GM12864 (cell line): ENCODE measurements at regions not wholly inside any gene's neighbourhood (a gene's known extent, or its start where the extent isn't known, plus 50 kb on each side); places are given as distances from the start of the nearest gene placed in this dataset.

ENCODE experiments used
- DNase-seq: peaks from one replicate; pipeline ENCODE4 v3.0.0-alpha.2; 2011; ENCODE audit warnings: low read depth
- H3K4me3 ChIP-seq: 2 replicates; pipeline ENCODE4 v1.5.1; 2011; ENCODE audit warnings: mild to moderate bottlenecking, low read depth, low read length, control low read depth
- CTCF ChIP-seq: IDR thresholded peaks from 2 replicates; pipeline ENCODE4 v1.5.1; 2011; ENCODE audit warnings: low read depth, mild to moderate bottlenecking, moderate library complexity, low read length, control low read depth, inconsistent platforms; ENCODE audit errors: missing control alignments

- no peak for TF ChIP-seq CTCF
- DNase-seq = no peak
- no peak overlapping the region for H3K4me3 ChIP-seq
These were observed 1231.3 kb upstream of the CDH18 start for GRCh38 chr5:21219251-21219650.

- DNase-seq = no peak
- no peak for TF ChIP-seq CTCF
- H3K4me3 ChIP-seq = no peak overlapping the region
These were observed 1224.0 kb upstream of the CDH18 start for GRCh38 chr5:21212026-21212425.

DNA sequence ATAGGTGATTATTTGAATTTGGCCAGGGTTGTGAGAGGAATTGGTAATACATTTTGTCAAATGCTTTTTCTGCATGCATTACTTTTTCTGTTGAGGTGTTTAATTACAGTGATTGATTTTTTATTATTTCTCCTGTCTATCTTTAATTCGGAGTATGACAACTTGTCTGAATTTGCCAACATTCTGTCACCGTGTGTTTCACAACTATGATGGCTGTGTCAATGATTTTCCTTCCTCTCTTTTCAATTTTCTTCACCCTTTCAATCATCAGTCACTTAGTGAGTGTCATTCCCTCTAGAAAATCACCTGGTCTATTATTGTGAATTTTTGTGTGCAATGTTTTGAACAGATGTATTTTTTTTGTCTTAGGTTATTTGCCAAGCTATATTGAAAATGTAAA lies 1221.4 kb upstream of the CDH18 start:
- no peak for DNase-seq
- H3K4me3 ChIP-seq = no peak overlapping the region
- TF ChIP-seq CTCF = no peak

DNA sequence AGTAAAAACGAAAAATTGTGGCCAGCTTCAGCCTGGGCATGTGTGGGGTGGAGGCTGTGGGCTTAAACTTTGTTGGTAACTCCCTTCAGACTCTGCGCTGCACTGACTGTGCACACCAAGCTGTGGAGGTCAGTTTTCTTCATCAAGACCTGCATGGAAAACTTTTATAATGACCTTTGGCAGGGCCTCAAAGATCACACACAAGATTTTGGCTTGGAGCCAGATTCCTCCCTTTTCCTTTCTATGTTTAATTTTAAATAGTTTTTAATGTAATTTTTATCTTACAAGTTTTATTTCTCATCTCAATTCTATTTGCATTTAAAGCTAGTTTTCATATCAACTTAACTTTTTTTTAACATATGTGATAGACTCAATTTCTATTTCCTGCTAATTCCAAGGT lies 1211.1 kb upstream of the CDH18 start:
- no peak for DNase-seq
- H3K4me3 ChIP-seq = no peak overlapping the region
- TF ChIP-seq CTCF = no peak

DNA sequence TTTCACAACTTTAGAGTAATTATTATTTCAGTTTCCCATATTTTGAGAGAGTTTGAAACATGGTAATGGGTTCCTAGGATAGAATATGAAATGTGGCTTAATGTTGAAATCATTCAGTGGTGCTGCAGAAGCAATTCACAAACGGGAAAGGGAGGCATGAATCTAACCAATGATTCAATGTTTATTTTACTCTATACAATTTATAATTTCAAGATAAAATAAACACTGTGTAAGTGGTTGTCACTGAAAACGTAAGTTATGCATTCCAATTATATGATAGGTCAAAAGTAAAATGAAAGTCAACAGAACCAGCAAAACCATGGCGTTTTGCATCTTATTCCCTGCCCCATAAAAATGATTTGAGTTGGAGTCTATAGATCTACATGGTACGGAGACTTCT lies 1207.1 kb upstream of the CDH18 start:
- H3K4me3 ChIP-seq = no peak overlapping the region
- no peak for TF ChIP-seq CTCF
- no peak for DNase-seq

DNA sequence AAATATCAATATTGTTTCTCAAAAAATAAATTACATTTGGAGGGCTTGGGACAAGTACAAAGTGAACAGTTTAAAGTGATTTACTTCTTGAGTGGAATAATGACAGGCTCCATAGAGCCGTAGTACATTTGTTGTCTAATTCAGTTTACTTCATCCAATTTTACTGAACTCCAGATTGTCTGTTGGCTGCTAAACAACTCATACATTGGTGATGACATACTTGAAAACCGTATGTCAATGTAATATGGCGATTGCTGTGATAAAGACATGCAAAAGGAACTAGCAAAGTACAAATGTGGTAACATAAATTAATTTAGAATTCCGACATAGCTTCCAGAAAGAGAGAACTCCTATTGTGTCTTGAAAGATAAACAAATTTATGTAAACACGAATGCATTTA lies 1197.5 kb upstream of the CDH18 start:
- no peak overlapping the region for H3K4me3 ChIP-seq
- no peak for DNase-seq

More for the DNA sequence above, 1197.5 kb upstream of the CDH18 start:
- TF ChIP-seq CTCF = no peak
